ENCODE measurements at regions not wholly inside any gene's neighbourhood (a gene's known extent, or its start where the extent isn't known, plus 50 kb on each side); places are given as distances from the start of the nearest gene placed in this dataset.
A peak's percentile ranks its signal among the peaks of the same experiment; 100 is the strongest.
"Not testable (repeated sequence)": the region's sequence is repeated elsewhere in the genome, so short reads cannot be mapped to it uniquely, and the experiment has no call there.

- DNase-seq (ENCODE audit: low spot score), result not testable (repeated sequence)
These were observed 108.0 kb upstream of the GRK3 start for GRCh38 chr22:25456300-25457043.

GRCh38 chr22:25458631-25459030 is 105.8 kb upstream of the GRK3 start:
- not testable (repeated sequence) for DNase-seq (ENCODE audit: low spot score)

DNA sequence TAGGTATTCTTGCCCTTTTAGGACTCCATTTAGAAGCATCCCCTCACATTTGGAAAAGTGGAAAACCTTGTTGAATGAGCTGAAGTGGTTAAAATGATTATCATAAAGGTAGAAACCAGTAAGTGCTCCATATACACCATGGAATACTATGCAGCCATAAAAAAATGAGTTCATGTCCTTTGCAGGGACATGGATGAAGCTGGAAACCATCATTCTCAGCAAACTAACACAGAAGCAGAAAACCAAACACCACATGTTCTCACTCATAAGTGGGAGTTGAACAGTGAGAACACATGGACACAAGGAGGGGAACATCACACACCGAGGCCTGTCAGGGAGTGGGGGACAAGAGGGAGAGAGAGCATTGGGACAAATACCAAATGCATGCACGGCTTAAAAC is 103.8 kb upstream of the GRK3 start:
- DNase-seq (ENCODE audit: low spot score), result not testable (repeated sequence)

GRCh38 chr22:25461301-25461700 is 103.2 kb upstream of the GRK3 start:
- no peak for DNase-seq (ENCODE audit: low spot score)

GRCh38 chr22:25462474-25463346 is 101.8 kb upstream of the GRK3 start:
- peak; percentile 89 for DNase-seq (ENCODE audit: low spot score)

DNA sequence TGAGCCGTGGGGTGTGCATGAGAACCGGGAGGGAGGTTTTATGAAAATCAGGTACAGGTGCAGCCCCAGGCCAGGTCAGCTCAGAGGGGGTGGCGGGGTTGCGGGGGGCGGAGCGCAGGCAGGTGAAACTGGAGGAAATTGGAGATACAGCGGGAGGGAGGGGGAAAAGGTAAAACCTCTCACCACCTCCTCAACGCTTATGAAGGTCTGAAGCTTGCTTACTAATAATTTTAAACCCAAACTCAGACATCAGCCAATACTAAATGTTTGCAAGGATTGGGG is 101.2 kb upstream of the GRK3 start:
- DNase-seq (ENCODE audit: low spot score), result not testable (repeated sequence)

DNA sequence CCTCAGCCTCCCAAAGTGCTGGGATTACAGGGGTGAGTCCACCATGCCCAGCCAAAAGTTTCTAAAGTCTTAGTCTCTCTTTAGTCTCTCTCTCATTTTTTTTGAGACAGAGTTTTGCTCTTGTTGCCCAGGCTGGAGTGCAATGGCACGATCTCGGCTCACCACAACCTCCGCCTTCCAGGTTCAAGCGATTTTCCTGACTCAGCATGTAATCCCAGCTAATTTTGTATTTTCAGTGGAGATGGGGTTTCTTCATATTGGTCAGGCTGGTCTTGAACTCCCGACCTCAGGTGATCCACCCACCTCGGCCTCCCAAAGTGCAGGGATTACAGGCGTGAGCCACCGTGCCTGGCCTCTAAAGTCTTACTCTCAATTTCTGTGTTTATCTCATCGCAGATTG is 100.1 kb upstream of the GRK3 start:
- DNase-seq (ENCODE audit: low spot score), result not testable (repeated sequence)

GRCh38 chr22:25465949-25466348 is 98.5 kb upstream of the GRK3 start:
- DNase-seq (ENCODE audit: low spot score), result no peak

GRCh38 chr22:25472382-25472781 is 92.1 kb upstream of the GRK3 start:
- no peak for DNase-seq (ENCODE audit: low spot score)

- peak; percentile 88 for DNase-seq (ENCODE audit: low spot score)
These were observed 89.0 kb upstream of the GRK3 start for GRCh38 chr22:25475257-25476022.

DNA sequence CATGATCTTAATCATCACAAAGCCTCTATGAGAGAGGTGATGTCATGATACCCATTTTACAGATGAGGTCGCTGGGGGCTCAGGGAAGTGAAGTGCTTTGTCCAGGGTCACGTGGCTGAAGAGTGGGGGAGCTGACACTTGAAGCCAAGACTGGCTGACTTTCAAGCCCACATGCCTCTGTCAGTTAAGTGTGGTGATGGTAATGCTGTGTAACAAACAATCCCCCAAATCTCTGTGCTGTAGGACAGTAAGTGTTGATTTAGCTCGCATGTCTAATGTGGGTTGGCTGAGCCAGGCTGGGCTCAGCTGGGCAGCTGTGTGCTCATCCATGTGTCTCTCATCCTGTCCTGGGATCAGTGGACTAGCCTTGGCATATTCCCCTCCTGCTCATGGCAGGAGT is 87.1 kb upstream of the GRK3 start:
- DNase-seq (ENCODE audit: low spot score), result no peak

- no peak for DNase-seq (ENCODE audit: low spot score)
These were observed 86.4 kb upstream of the GRK3 start for GRCh38 chr22:25478111-25478510.

GRCh38 chr22:25478528-25478927 is 85.9 kb upstream of the GRK3 start:
- peak; percentile 51 for DNase-seq (ENCODE audit: low spot score)

GRCh38 chr22:25480868-25481267 is 83.6 kb upstream of the GRK3 start:
- not testable (repeated sequence) for DNase-seq (ENCODE audit: low spot score)

DNA sequence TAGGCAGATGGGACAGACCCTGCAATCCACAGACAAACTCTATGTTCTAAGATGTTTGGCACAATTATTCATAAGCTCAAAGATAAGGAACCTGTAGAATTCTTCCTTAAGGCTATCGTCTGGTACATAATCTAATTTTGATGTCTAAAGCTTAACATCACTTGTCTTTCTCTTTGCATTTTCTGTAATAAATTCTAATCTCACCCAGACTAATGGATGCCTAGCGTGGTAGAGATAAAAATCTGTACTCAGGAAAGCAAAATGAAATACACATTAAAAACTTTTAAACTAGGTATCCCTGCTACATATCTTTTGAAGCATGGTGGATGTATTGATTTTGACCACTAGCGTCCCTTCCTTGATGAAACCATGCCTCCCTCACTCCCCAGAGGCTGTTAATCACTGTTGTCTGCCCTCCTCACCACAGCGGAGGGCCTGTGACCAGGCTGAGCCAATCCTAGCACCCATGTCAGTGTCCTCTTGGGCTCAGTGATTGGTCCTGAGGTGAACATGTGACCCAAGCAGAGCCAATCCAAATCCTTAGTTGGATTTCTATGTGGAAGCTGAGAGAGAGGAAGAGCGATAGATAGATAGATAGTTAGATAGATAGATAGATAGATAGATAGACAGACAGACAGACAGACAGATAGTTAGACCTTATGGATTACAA is 82.2 kb upstream of the GRK3 start:
- DNase-seq (ENCODE audit: low spot score), result no peak

DNA sequence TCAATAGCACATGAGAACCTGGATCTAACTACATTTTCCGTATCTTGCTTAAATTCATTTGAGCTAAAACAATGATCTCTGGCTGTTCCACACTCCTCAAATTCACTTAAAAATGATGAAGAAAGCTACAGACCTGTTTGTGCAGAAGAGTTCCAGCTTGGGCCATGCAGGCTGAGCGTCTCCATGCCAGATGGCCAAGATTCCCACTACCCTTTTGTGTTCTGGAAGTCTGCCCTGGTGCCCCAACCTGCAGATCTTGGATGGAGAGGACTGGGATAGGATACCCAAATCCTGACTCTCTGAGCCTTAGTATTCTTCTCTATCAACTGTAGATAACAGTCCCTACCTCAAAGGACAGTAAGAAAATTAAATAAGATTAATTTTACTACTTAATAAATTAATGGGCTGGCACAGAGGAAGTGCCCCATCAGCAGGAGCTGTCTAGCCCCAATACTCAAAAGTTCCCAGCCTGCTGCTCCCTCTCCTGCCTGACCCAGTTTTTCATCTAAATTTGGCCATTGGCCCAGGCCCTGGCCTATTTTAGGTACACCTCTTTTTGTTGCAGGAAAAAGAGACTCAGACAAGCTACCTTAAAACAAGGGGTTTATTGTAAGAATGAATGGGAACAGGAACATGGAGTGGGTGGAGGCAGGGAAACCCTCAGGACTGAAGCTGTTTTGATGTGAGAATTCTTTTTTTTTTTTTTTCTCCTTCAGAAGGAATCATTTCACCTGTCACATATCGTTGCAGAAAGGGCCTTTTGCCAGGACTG is 81.4 kb upstream of the GRK3 start:
- peak; percentile 65 for DNase-seq (ENCODE audit: low spot score)

- no peak for DNase-seq (ENCODE audit: low spot score)
These were observed 80.5 kb upstream of the GRK3 start for GRCh38 chr22:25483931-25484330.

DNA sequence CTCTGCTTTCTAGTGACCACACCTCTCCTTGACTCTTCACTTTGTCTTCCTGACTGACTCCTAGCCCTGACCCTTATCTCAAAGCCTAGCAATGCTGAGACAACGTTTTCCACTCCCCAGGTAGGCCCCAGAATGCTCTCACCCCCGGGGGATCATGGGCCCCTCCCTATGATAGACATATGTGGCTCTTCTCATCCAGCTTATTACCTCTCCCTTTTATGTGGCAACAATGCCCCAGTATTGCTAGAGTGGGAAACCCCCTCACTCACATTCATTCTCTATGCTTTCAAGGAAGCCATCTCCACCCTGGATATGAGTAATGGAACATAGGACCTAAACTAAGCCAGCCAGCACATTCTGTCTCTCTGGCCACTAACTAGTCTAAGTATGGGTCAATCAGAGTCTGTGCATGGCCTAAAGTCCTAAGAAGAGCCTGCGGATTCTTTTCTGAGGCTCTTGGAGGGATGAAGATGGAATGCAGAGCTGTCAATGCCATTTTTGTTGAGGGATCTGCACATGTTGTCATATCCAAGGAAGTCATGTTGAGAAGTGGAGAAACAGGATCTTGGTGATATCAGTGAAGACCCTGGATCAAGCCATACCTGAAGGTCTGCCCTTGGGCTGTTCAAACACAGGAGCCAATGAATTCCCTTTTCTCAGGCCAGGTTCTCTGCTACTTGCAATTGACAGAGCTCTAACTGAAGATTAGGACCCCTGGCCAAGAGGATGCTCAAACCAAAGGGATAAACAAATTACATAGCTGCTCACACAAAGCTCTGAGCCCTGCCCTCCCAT is 79.8 kb upstream of the GRK3 start:
- no peak for DNase-seq (ENCODE audit: low spot score)

DNA sequence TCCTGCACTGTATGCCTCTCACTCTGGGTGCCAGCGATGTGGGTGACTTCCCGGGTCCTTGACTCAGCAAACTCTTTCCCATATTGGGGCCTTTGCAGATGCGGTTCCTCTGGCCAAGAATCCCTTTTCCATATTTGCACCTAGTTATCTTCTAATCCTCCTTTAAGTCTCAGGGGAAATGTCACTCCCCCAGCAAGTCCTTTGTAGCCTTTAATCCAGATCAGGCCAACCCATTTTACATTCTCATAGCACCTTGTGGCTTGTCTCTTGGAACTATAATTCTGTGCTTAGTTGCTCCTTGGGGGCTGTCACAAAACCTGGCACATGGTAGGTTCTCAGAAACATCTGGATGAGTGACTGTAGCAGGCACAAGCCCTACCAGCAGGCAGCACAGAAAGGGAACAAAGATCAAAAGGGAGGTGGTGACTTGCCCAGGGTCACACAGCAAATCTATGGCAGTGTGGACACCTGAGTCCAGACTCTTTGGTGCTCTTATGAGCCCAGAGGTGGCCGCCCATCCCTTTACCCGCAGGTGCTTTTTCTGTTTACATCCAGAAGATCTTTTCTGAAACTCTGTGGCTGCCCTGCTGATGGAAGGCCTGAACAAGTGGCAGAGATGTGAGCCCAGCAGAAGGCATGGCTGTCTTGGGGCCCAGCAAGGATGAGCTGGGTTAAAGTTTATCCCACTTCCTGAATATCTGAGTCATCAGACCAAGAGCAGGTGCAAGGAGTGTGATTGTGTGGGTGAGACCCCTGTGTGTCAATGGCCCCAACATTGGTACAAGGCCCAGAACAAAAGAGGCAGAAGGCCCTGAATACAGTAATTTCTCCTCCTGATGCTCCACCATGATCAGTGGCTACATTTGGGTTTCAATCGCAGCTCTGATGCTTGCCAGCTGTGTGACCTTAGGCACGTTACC is 78.6 kb upstream of the GRK3 start:
- DNase-seq (ENCODE audit: low spot score), result no peak
